Esophagus squamous epithelium (tissue), 4 donors: ENCODE measurements at regions not wholly inside any gene's neighbourhood (a gene's known extent, or its start where the extent isn't known, plus 50 kb on each side); places are given as distances from the start of the nearest gene placed in this dataset.

Source experiments
- CTCF ChIP-seq, 6 experiments: fragments of 450-650 bp in 4 of 6; fragments of 200-600 bp in 2 of 6; sonication (generic) in 2 of 6; IDR thresholded peaks; one replicate each; pipeline ENCODE4 v1.5.1; 2016 to 2019; ENCODE audit warnings: antibody characterized with exemption in 6 of 6, mild to moderate bottlenecking in 4 of 6, moderate library complexity in 4 of 6
- POLR2A ChIP-seq, 4 donors: fragments of 450-650 bp; IDR thresholded peaks; one replicate each; pipeline ENCODE4 v1.6.1; 2017; ENCODE audit warnings: antibody characterized with exemption in 4 of 4, mild to moderate bottlenecking in 4 of 4, moderate library complexity in 3 of 4

- no peak for TF ChIP-seq CTCF (IDR thresholded peaks at IDR 0.05)
- TF ChIP-seq POLR2A (IDR thresholded peaks at IDR 0.05), result no peak
Observed at GRCh38 chr4:12487000-12487399, 997.1 kb downstream of the RAB28 start.
